ENCODE measurements at regions not wholly inside any gene's neighbourhood (a gene's known extent, or its start where the extent isn't known, plus 50 kb on each side); places are given as distances from the start of the nearest gene placed in this dataset.

DNA sequence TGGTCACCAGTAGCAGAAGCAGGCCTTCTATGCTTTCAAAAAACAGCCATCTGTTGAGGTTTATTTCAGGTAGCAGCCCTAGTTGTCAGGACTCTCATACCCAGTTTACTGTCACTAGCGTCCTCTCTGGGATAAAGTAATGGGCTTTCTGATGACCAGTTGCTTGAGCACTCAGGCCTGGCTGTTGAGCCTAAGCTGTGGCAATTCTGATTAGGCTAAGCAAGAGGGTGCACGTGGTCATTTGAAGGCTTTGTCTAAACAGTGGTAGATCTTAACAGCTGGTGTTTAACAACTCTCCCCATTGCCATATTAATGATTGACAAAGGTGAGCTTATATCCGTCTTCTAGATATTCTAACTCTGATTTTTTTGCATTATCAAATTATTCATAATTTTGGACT lies 132.9 kb upstream of the TMCO5A start:
- Histone ChIP-seq H3K27me3 (ENCODE audit: control insufficient read depth, insufficient read depth, low read length) (no peaks in the 10 kb centered on the region), H3K4me1 (ENCODE audit: control insufficient read depth, insufficient read depth, low read length) (no peaks in the 10 kb centered on the region), H3K36me3 (ENCODE audit: control insufficient read depth, insufficient read depth, low read length) (no peaks in the 10 kb centered on the region), H3K4me3 (ENCODE audit: low read depth, low read length) (no peak overlapping the region), H3K27ac (ENCODE audit: low read depth, low read length) (no peak overlapping the region), H3K9me3 (ENCODE audit: control insufficient read depth, insufficient read depth, low read length) (no peaks in the 10 kb centered on the region)
- no CpG with 5 or more reads among the region's 3 CpGs for WGBS (ENCODE audit: insufficient coverage)
- no peak for DNase-seq (ENCODE audit: low read depth in 4 of 6, low spot score in 6 of 6)

- WGBS (ENCODE audit: insufficient coverage), result no CpG with 5 or more reads among the region's 1 CpG
- no peaks in the 10 kb centered on the region for H3K36me3 ChIP-seq (ENCODE audit: control insufficient read depth, insufficient read depth, low read length)
- no peaks in the 10 kb centered on the region for H3K4me1 ChIP-seq (ENCODE audit: control insufficient read depth, insufficient read depth, low read length)
- no peaks in the 10 kb centered on the region for H3K9me3 ChIP-seq (ENCODE audit: control insufficient read depth, insufficient read depth, low read length)
- H3K27me3 ChIP-seq (ENCODE audit: control insufficient read depth, insufficient read depth, low read length), result no peaks in the 10 kb centered on the region
- no peak for DNase-seq (ENCODE audit: low read depth in 4 of 6, low spot score in 6 of 6)
- H3K27ac ChIP-seq (ENCODE audit: low read depth, low read length), result no peak overlapping the region
- H3K4me3 ChIP-seq (ENCODE audit: low read depth, low read length), result no peak overlapping the region
These were observed 127.6 kb upstream of the TMCO5A start for GRCh38 chr15:37806808-37807207.

DNA sequence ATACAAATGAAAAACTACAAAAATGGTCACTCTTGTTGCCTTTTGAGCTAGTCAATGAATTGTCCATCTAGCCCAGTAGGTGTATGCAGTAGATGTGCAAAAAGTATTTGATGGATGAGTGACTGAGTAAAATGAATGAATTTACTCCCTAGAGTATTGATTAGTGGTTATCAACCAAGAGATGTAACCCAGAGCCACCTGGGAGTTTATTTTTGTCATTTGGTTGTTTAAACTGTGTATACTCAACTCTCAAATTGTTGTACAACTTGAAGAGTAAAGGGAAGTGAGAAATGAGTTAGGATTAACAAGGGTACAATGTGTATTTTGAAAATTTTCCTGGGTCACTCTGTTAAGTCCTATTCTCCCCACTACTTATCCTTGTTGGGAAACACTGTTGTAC lies 124.1 kb upstream of the TMCO5A start:
- Histone ChIP-seq H3K4me1 (ENCODE audit: control insufficient read depth, insufficient read depth, low read length) (no peaks in the 10 kb centered on the region), H3K36me3 (ENCODE audit: control insufficient read depth, insufficient read depth, low read length) (no peaks in the 10 kb centered on the region), H3K9me3 (ENCODE audit: control insufficient read depth, insufficient read depth, low read length) (no peaks in the 10 kb centered on the region), H3K27me3 (ENCODE audit: control insufficient read depth, insufficient read depth, low read length) (no peaks in the 10 kb centered on the region), H3K27ac (ENCODE audit: low read depth, low read length) (no peak overlapping the region), H3K4me3 (ENCODE audit: low read depth, low read length) (no peak overlapping the region)
- DNase-seq (ENCODE audit: low read depth in 4 of 6, low spot score in 6 of 6), result no peak

GRCh38 chr15:37813306-37813705 lies 121.1 kb upstream of the TMCO5A start:
- Histone ChIP-seq H3K27me3 (ENCODE audit: control insufficient read depth, insufficient read depth, low read length) (no peaks in the 10 kb centered on the region), H3K9me3 (ENCODE audit: control insufficient read depth, insufficient read depth, low read length) (no peaks in the 10 kb centered on the region), H3K4me1 (ENCODE audit: control insufficient read depth, insufficient read depth, low read length) (no peaks in the 10 kb centered on the region), H3K4me3 (ENCODE audit: low read depth, low read length) (no peak overlapping the region), H3K36me3 (ENCODE audit: control insufficient read depth, insufficient read depth, low read length) (no peaks in the 10 kb centered on the region), H3K27ac (ENCODE audit: low read depth, low read length) (no peak overlapping the region)
- DNase-seq (ENCODE audit: low read depth in 4 of 6, low spot score in 6 of 6), result peak in 1 of 6 donors; percentile 8
- WGBS (ENCODE audit: insufficient coverage), result 88% methylated on average over 1 of the region's 3 CpGs

- no peak overlapping the region for H3K4me3 ChIP-seq (ENCODE audit: low read depth, low read length)
- H3K27ac ChIP-seq (ENCODE audit: low read depth, low read length), result no peak overlapping the region
These were observed 119.5 kb upstream of the TMCO5A start for GRCh38 chr15:37814847-37815515.

GRCh38 chr15:37818152-37818677 lies 116.2 kb upstream of the TMCO5A start:
- Histone ChIP-seq H3K4me3 (ENCODE audit: low read depth, low read length) (no peak overlapping the region), H3K27me3 (ENCODE audit: control insufficient read depth, insufficient read depth, low read length) (no peaks in the 10 kb centered on the region), H3K9me3 (ENCODE audit: control insufficient read depth, insufficient read depth, low read length) (no peaks in the 10 kb centered on the region), H3K36me3 (ENCODE audit: control insufficient read depth, insufficient read depth, low read length) (no peaks in the 10 kb centered on the region), H3K27ac (ENCODE audit: low read depth, low read length) (no peak overlapping the region), H3K4me1 (ENCODE audit: control insufficient read depth, insufficient read depth, low read length) (no peaks in the 10 kb centered on the region)
- peak in 1 of 6 donors; percentile 39 for DNase-seq (ENCODE audit: low read depth in 4 of 6, low spot score in 6 of 6)
- 73% methylated on average over 4 of the region's 11 CpGs for WGBS (ENCODE audit: insufficient coverage)

More at GRCh38 chr15:37814847-37815515, 119.5 kb upstream of the TMCO5A start:
- H3K9me3 ChIP-seq (ENCODE audit: control insufficient read depth, insufficient read depth, low read length), result no peaks in the 10 kb centered on the region
- no peaks in the 10 kb centered on the region for H3K36me3 ChIP-seq (ENCODE audit: control insufficient read depth, insufficient read depth, low read length)
- no peaks in the 10 kb centered on the region for H3K4me1 ChIP-seq (ENCODE audit: control insufficient read depth, insufficient read depth, low read length)
- 100% methylated on average over 4 of the region's 5 CpGs for WGBS (ENCODE audit: insufficient coverage)
- DNase-seq (ENCODE audit: low read depth in 4 of 6, low spot score in 6 of 6), result peak in 2 of 6 donors; percentile 5 to 11
- H3K27me3 ChIP-seq (ENCODE audit: control insufficient read depth, insufficient read depth, low read length), result no peaks in the 10 kb centered on the region

DNA sequence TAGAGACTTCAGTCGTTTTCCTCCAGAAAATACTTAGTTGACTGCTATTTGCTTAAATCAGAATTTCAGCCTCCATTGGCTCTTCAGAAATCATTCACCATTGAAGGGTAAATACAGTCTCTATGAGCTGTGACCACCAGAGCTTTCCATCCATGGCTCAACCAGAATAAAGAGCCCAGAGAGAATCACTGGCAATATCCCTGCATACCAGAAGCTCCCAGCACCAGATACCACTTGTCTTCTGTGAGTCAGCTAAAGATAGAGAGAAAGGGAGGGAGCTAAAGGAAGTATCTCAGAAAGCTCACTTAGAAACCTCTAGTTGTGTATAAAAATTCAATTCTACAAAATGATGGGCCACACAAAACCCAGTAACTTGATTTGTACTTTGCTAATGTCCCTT lies 115.2 kb upstream of the TMCO5A start:
- WGBS (ENCODE audit: insufficient coverage), result 80% methylated on average over 1 of the region's 1 CpG
- no peak overlapping the region for H3K4me3 ChIP-seq (ENCODE audit: low read depth, low read length)
- no peaks in the 10 kb centered on the region for H3K27me3 ChIP-seq (ENCODE audit: control insufficient read depth, insufficient read depth, low read length)
- DNase-seq (ENCODE audit: low read depth in 4 of 6, low spot score in 6 of 6), result no peak
- no peaks in the 10 kb centered on the region for H3K4me1 ChIP-seq (ENCODE audit: control insufficient read depth, insufficient read depth, low read length)
- no peak overlapping the region for H3K27ac ChIP-seq (ENCODE audit: low read depth, low read length)
- H3K36me3 ChIP-seq (ENCODE audit: control insufficient read depth, insufficient read depth, low read length), result no peaks in the 10 kb centered on the region
- no peaks in the 10 kb centered on the region for H3K9me3 ChIP-seq (ENCODE audit: control insufficient read depth, insufficient read depth, low read length)

DNA sequence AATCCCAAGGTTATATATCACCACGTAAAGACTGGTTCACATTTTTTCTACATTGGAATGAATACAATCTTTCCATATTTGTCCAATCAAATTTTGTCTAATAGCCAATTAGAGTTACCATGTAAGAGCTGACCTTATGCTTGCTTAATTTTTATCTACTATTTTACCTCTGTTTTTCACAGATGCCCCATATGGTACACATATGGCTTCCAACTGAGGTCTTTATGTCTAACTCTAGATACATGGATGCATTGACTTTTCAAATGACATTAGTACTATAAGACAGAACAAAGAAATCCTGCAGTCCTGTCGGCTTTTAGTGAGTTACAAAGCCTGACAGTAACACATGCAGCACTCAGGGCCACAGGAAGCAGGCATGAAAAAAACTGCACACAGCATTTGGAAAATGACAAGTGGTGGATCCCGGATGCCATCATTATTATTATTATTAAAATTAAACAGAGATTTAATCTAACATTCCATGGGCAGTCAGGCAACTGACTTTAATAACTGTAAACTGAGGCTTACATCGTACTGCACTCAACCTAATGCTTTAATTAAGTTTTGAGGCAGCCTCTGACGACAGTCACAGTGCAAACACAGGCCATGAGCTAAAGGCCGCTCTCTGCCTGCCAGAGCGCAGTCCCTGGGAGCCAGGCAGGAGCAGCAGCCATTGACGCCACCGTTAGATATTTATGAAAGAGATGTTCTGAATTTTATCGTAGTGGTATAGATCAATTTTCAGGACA lies 113.9 kb upstream of the TMCO5A start:
- no peak overlapping the region for H3K4me3 ChIP-seq (ENCODE audit: low read depth, low read length)
- H3K27ac ChIP-seq (ENCODE audit: low read depth, low read length), result no peak overlapping the region
- H3K36me3 ChIP-seq (ENCODE audit: control insufficient read depth, insufficient read depth, low read length), result no peaks in the 10 kb centered on the region
- WGBS (ENCODE audit: insufficient coverage), result 74% methylated on average over 7 of the region's 10 CpGs
- no peaks in the 10 kb centered on the region for H3K27me3 ChIP-seq (ENCODE audit: control insufficient read depth, insufficient read depth, low read length)
- no peaks in the 10 kb centered on the region for H3K9me3 ChIP-seq (ENCODE audit: control insufficient read depth, insufficient read depth, low read length)
- no peaks in the 10 kb centered on the region for H3K4me1 ChIP-seq (ENCODE audit: control insufficient read depth, insufficient read depth, low read length)
- peak in 1 of 6 donors; percentile 41 for DNase-seq (ENCODE audit: low read depth in 4 of 6, low spot score in 6 of 6)

GRCh38 chr15:37823601-37824275 lies 110.7 kb upstream of the TMCO5A start:
- Histone ChIP-seq H3K4me3 (ENCODE audit: low read depth, low read length) (no peak overlapping the region), H3K27ac (ENCODE audit: low read depth, low read length) (no peak overlapping the region), H3K9me3 (ENCODE audit: control insufficient read depth, insufficient read depth, low read length) (no peaks in the 10 kb centered on the region), H3K27me3 (ENCODE audit: control insufficient read depth, insufficient read depth, low read length) (no peaks in the 10 kb centered on the region), H3K4me1 (ENCODE audit: control insufficient read depth, insufficient read depth, low read length) (no peaks in the 10 kb centered on the region), H3K36me3 (ENCODE audit: control insufficient read depth, insufficient read depth, low read length) (no peaks in the 10 kb centered on the region)
- WGBS (ENCODE audit: insufficient coverage), result 77% methylated on average over 4 of the region's 10 CpGs
- no peak for DNase-seq (ENCODE audit: low read depth in 4 of 6, low spot score in 6 of 6)
